Epithelial cell of proximal tubule (primary cell): ENCODE measurements at regions not wholly inside any gene's neighbourhood (a gene's known extent, or its start where the extent isn't known, plus 50 kb on each side); places are given as distances from the start of the nearest gene placed in this dataset.

Source experiments
- DNase-seq: peaks from one replicate; pipeline ENCODE4 v3.0.0-alpha.2; 2011; ENCODE audit warnings: low read depth
- H3K4me3 ChIP-seq: 2 replicates; pipeline ENCODE4 v1.5.1; 2011; ENCODE audit warnings: low read depth, mild to moderate bottlenecking, low read length
- TF ChIP-seq, protein P1 (sequence below): conservative IDR thresholded peaks from 2 replicates; pipeline ENCODE4 v1.5.1; 2012; ENCODE audit warnings: low read depth, mild to moderate bottlenecking, low read length

GRCh38 chr1:232404981-232405731 lies 224.8 kb downstream of the SIPA1L2 start:
- TF ChIP-seq, protein P1, sequence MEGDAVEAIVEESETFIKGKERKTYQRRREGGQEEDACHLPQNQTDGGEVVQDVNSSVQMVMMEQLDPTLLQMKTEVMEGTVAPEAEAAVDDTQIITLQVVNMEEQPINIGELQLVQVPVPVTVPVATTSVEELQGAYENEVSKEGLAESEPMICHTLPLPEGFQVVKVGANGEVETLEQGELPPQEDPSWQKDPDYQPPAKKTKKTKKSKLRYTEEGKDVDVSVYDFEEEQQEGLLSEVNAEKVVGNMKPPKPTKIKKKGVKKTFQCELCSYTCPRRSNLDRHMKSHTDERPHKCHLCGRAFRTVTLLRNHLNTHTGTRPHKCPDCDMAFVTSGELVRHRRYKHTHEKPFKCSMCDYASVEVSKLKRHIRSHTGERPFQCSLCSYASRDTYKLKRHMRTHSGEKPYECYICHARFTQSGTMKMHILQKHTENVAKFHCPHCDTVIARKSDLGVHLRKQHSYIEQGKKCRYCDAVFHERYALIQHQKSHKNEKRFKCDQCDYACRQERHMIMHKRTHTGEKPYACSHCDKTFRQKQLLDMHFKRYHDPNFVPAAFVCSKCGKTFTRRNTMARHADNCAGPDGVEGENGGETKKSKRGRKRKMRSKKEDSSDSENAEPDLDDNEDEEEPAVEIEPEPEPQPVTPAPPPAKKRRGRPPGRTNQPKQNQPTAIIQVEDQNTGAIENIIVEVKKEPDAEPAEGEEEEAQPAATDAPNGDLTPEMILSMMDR, result no peak
- DNase-seq, result no peak
- no peak overlapping the region for H3K4me3 ChIP-seq

DNA sequence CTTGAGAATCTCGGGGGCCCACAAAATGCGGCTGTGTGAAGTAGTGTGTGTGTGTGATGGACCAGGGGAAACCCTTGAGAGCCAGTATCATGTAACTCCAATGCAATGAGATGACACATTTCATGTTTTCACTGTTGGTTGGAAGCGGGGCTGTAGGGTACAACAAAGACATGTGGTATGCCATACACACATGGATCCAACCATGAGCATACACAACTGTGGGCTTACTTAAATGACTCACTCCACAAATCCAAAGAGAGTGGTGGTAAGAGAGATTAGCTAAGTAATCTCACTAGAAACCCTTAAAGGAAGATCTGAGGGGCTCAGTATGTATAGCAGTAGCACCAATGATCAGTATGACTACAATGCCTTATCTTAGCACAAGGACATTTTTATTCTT lies 225.7 kb downstream of the SIPA1L2 start:
- TF ChIP-seq, protein P1, result no peak
- DNase-seq, result no peak

DNA sequence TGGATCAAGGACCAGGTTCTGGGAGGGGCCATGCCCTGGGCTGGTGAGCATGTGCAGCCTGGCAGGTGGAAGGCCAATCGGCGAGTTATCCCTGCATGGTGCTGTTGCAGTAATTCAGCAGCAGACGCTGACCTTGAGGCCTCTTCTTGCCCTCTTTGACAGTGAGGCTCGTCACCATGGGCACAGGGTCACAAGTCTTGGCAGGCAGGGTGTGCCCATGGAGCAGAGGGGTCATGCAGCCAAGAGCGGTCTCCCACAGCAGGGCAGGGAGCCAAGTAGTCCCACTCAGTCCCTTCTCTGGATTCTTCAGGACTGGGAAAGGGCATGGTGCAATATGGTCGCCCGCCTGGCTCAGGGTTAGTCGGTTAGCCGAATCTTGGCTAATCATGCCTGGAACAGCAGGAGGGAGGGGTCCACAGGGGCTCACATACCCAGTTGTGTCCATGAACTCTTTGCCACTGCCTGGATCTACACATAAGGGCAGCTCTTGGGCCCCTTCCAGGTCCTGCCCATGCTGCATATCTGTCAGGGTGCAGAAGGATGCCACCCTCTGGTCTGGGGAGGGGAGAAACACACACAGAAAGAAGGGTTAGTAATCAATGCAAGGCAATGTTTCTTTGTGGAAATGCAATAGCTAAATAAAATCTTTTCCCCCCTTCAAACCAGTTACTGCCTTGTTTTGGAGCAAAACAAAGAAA lies 226.8 kb downstream of the SIPA1L2 start:
- no peak overlapping the region for H3K4me3 ChIP-seq
- DNase-seq, result no peak
- TF ChIP-seq, protein P1, result peak; percentile 4

More for the DNA sequence above, 225.7 kb downstream of the SIPA1L2 start:
- H3K4me3 ChIP-seq, result no peak overlapping the region

DNA sequence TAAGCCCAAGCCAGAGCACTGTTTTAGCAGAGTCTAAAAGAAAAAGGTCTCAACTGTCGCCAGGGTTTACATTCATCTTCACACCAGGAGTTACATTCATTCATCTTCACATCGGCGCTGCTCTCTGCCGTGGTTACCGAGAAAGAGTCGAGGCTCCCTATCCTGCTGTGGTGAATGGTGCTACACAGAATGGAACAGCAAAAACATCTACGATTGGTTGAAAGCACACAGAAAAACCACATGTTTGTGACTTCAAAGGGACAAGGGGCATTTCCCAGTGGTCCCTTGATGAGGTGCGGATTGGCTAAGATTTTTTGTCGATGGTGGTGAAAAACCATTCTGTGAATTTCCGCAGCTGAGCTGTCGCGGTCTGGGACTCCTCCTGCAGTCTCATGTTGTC lies 231.1 kb downstream of the SIPA1L2 start:
- no peak for DNase-seq
- TF ChIP-seq, protein P1, result no peak
- no peak overlapping the region for H3K4me3 ChIP-seq

DNA sequence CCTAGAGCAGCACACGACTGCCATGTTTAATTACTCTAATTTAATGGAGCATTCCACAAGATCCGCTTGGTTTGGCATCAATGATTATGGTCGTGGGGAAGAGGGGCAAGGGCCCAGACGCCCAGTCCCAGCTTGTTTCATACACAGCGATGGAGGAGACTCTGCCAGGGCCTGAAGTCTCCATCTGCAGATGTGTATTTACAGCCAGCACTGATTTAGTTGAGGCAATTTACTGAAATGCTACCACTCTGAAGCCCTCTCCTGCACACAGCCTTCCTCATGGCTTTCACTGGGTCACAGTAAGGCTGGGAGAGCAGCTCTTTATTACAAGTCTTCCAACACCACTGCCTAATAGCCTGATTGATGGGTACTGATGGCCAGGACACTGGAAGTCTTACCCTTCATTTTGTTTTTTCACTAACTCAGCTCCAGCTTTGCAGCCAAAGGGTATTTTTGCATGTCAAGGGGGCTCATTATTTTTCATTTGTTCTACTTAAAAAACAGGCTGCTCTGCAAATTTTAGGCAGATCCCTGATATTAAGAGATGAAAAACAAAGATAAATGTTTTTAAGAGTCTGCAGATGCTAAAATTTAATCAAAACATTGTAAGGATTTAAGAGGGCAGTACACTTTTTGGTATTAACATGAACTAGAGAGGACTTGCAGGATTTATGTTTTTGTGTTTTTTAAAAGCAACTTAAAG lies 236.3 kb downstream of the SIPA1L2 start:
- no peak for DNase-seq
- TF ChIP-seq, protein P1, result no peak

DNA sequence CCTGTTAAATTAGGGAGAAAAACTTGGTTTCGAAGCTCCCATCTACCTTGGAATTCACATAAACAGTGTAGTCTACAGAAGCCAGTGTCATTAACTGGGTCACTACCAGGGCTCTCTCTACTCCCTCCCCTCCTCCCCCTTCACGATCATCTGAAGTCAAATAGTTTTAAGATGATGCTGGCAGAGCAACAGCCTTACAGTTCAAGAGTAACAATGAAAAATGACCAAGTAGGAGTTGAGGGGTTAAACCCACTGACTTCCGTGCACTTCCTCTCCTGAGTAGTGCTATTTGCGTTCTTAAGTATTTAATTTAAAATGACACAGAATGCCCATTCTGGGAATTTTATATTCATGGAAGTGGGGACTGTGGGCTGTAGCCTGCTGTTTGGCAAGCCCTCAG lies 236.9 kb downstream of the SIPA1L2 start:
- TF ChIP-seq, protein P1, result no peak
- H3K4me3 ChIP-seq, result no peak overlapping the region
- DNase-seq, result no peak

More for the DNA sequence above, 236.3 kb downstream of the SIPA1L2 start:
- H3K4me3 ChIP-seq, result no peak overlapping the region
